AG04450 (cell line): ENCODE measurements at regions not wholly inside any gene's neighbourhood (a gene's known extent, or its start where the extent isn't known, plus 50 kb on each side); places are given as distances from the start of the nearest gene placed in this dataset.

Experiments
- CTCF ChIA-PET: fragments of 300-600, 350-600 bp; formaldehyde crosslinking; extraction: SDS; loops from one replicate; lab custom pipeline; 2022; ENCODE audit warnings: antibody characterized with exemption, inconsistent platforms; lab: Charles Lee
- POLR2A ChIA-PET: fragments of 350-600 bp; formaldehyde crosslinking; extraction: SDS; loops from one replicate; lab custom pipeline; 2021; ENCODE audit warnings: antibody characterized with exemption, inconsistent platforms; lab: Yijun Ruan, JAX
- DNase-seq: peaks from one replicate; pipeline ENCODE4 v3.0.0-alpha.2; 2011; ENCODE audit warnings: low read depth, low spot score
- H3K27ac ChIP-seq: one replicate; pipeline ENCODE4 v1.5.1; 2012; ENCODE audit warnings: low read depth, low read length, control low read depth
- H3K27me3 ChIP-seq: one replicate; pipeline ENCODE4 v1.6.0; 2012; ENCODE audit warnings: low read length; ENCODE audit not compliant: control insufficient read depth, insufficient read depth
- H3K4me3 ChIP-seq: 2 replicates; pipeline ENCODE4 v1.5.1; 2011; ENCODE audit warnings: mild to moderate bottlenecking, low read depth, low read length, control low read depth
- H3K9me3 ChIP-seq: 2 replicates; pipeline ENCODE4 v1.5.1; 2012; ENCODE audit warnings: low read length; ENCODE audit not compliant: control insufficient read depth, insufficient read depth
- TF ChIP-seq, protein P1 (sequence below): IDR thresholded peaks from 2 replicates; pipeline ENCODE4 v1.5.1; 2011; ENCODE audit warnings: low read depth, low read length, control low read depth, inconsistent platforms

- TF ChIP-seq, protein P1, sequence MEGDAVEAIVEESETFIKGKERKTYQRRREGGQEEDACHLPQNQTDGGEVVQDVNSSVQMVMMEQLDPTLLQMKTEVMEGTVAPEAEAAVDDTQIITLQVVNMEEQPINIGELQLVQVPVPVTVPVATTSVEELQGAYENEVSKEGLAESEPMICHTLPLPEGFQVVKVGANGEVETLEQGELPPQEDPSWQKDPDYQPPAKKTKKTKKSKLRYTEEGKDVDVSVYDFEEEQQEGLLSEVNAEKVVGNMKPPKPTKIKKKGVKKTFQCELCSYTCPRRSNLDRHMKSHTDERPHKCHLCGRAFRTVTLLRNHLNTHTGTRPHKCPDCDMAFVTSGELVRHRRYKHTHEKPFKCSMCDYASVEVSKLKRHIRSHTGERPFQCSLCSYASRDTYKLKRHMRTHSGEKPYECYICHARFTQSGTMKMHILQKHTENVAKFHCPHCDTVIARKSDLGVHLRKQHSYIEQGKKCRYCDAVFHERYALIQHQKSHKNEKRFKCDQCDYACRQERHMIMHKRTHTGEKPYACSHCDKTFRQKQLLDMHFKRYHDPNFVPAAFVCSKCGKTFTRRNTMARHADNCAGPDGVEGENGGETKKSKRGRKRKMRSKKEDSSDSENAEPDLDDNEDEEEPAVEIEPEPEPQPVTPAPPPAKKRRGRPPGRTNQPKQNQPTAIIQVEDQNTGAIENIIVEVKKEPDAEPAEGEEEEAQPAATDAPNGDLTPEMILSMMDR, result no peak
- Histone ChIP-seq H3K27me3 (peaks cover 3% of the 10 kb centered on the region), H3K9me3 (peaks cover 37% of the 10 kb centered on the region), H3K4me3 (no peak overlapping the region), H3K27ac (no peak overlapping the region)
- ChIA-PET CTCF (no interaction called here), POLR2A (no interaction called here)
- no peak for DNase-seq
Measured at GRCh38 chr7:155974186-155974897, 162.1 kb upstream of the SHH start.

DNA sequence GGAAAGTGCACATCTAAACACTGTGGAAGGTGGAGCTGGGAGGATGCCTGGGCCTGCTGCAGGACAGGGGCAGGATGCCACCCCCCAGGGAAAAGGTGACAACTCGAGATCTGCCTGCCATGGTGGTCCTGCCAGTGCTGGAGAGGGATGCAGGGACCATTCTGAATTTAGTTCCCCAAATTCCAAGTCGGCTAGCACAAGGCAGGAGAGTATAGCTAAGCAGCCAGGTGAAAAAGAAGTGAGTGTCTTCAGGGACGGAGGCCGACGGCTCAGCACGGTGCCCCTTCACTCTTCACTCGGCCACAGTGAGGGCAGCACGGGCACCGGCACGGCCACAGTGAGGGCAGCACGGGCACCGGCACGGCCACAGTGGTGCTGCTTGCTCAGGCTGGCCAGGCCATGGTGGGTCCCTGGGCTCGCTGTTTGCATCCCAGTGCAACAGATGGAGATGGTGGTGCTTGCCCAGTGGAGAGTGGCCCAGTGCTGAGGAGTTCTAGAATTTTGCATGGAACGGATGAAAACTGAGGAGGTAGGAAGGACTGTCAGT, 161.3 kb upstream of the SHH start:
- no peak for DNase-seq
- TF ChIP-seq, protein P1, result no peak
- H3K9me3 ChIP-seq, result peaks cover 39% of the 10 kb centered on the region
- ChIA-PET CTCF (no interaction called here), POLR2A (no interaction called here)
- H3K4me3 ChIP-seq, result no peak overlapping the region
- H3K27ac ChIP-seq, result no peak overlapping the region
- H3K27me3 ChIP-seq, result no peaks in the 10 kb centered on the region

- TF ChIP-seq, protein P1, result no peak
- Histone ChIP-seq H3K9me3 (peaks cover 39% of the 10 kb centered on the region), H3K27ac (no peak overlapping the region), H3K27me3 (no peaks in the 10 kb centered on the region), H3K4me3 (no peak overlapping the region)
- ChIA-PET CTCF (no interaction called here), POLR2A (no interaction called here)
- no peak for DNase-seq
Measured at GRCh38 chr7:155972651-155973390, 160.6 kb upstream of the SHH start.

DNA sequence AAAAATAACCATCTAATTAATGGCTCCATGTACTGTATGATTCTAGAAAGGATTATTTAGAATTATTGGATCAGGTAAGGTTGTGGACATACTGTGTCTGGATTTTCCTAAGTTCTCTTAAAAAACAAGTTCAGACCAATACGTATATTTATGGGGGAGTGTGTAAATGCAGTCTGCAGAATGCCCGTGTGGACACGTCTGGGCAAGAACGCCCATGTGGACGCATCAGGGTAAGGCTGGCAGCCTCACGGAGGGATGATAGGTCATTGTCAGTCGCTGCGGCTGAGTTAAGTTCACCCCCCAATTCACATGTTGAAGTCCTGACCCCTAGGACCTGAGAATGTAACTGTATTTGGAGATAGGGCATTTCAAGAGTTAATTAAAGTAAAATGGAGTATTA, 160.0 kb upstream of the SHH start:
- Histone ChIP-seq H3K27ac (no peak overlapping the region), H3K4me3 (no peak overlapping the region), H3K27me3 (no peaks in the 10 kb centered on the region), H3K9me3 (peaks cover 39% of the 10 kb centered on the region)
- TF ChIP-seq, protein P1, result no peak
- CTCF ChIA-PET, result no interaction called here
- no peak for DNase-seq
- POLR2A ChIA-PET, result no interaction called here
